ENCODE measurements at regions not wholly inside any gene's neighbourhood (a gene's known extent, or its start where the extent isn't known, plus 50 kb on each side); places are given as distances from the start of the nearest gene placed in this dataset.

DNA sequence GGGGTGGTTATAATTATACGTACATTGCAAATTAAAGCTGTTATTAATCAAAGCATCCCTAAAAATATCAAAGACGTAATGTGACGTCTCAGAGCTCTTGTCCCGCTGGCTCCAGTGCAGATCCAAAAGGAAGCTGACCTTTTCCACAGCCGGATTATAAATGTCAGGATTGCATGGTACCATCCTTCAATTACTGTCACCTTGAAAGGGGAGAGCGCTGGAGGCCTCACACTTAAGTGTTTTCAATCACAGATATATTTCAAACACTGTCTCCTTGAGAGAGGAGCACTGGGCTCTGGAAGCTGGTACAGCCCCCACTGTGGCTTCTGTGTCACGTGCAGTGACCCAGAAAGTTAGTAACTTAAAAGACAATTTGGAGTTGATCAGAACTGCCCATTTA, 94.2 kb downstream of the AIPL1 start:
- 1% methylated on average over 7 of the region's 7 CpGs for WGBS (ENCODE audit: insufficient coverage, low coverage, missing lambda C conversion rate)
- H3K4me3 ChIP-seq = no peak overlapping the region
- H3K9me1 ChIP-seq (ENCODE audit: control insufficient read depth, insufficient read depth, low read length) = no peaks in the 10 kb centered on the region
- DNase-seq (ENCODE audit: extremely low read depth in 1 of 4, low spot score in 3 of 4) (no peak), FAIRE-seq (no peak), ATAC-seq (no peak)
- in situ Hi-C loops (cut with MboI) (no loop called here), intact Hi-C loops (cut with micrococcal nuclease) (no loop called here)
- no peak overlapping the region for H3K9ac ChIP-seq (ENCODE audit: insufficient read depth in 1 of 2, low read depth in 2 of 2, low read length in 2 of 2)
- no peaks in the 10 kb centered on the region for H3K27me3 ChIP-seq (ENCODE audit: control insufficient read depth in 2 of 2, insufficient read depth in 2 of 2, low read length in 2 of 2)
- ChIA-PET CTCF (ENCODE audit: low intra/inter-chr PET ratio) (no interaction called here), POLR2A (no interaction called here)
- H3K36me3 ChIP-seq (ENCODE audit: control insufficient read depth, insufficient read depth, low read length) = no peaks in the 10 kb centered on the region
- H3K27ac ChIP-seq (ENCODE audit: extremely low read depth, low read depth, low read length) = no peak overlapping the region
- H4K20me1 ChIP-seq (replicated peaks; ENCODE audit: control insufficient read depth, insufficient read depth, low read length) = no peaks in the 10 kb centered on the region
- no peaks in the 10 kb centered on the region for H3K79me2 ChIP-seq (ENCODE audit: control insufficient read depth, insufficient read depth, low read length)
- H3K4me1 ChIP-seq (replicated peaks in 1 of 2; ENCODE audit: control insufficient read depth in 2 of 2, insufficient read depth in 2 of 2, low read length in 2 of 2) = no peaks in the 10 kb centered on the region
- no peak overlapping the region for H3K4me2 ChIP-seq (ENCODE audit: insufficient read depth, low read length)
- no TSS peak for BruUV-seq (replicated peaks)
- H3K9me3 ChIP-seq (replicated peaks; ENCODE audit: control insufficient read depth, insufficient read depth, low read depth, low read length) = no peaks in the 10 kb centered on the region
- H2AFZ ChIP-seq (ENCODE audit: low read depth, low read length) = no peak overlapping the region
- TF ChIP-seq XRCC3 (IDR thresholded peaks at IDR 0.05) = no peak
- TF ChIP-seq, protein P1, sequence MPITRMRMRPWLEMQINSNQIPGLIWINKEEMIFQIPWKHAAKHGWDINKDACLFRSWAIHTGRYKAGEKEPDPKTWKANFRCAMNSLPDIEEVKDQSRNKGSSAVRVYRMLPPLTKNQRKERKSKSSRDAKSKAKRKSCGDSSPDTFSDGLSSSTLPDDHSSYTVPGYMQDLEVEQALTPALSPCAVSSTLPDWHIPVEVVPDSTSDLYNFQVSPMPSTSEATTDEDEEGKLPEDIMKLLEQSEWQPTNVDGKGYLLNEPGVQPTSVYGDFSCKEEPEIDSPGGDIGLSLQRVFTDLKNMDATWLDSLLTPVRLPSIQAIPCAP (CRISPR knock-in tag; IDR thresholded peaks at IDR 0.05; ENCODE audit: borderline replicate concordance) = no peak
- TF ChIP-seq, protein P2, sequence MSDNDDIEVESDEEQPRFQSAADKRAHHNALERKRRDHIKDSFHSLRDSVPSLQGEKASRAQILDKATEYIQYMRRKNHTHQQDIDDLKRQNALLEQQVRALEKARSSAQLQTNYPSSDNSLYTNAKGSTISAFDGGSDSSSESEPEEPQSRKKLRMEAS (CRISPR knock-in tag; IDR thresholded peaks at IDR 0.05) = no peak
- TF ChIP-seq NR2F6 (CRISPR knock-in tag; IDR thresholded peaks at IDR 0.05) = no peak
- TF ChIP-seq, protein P3, sequence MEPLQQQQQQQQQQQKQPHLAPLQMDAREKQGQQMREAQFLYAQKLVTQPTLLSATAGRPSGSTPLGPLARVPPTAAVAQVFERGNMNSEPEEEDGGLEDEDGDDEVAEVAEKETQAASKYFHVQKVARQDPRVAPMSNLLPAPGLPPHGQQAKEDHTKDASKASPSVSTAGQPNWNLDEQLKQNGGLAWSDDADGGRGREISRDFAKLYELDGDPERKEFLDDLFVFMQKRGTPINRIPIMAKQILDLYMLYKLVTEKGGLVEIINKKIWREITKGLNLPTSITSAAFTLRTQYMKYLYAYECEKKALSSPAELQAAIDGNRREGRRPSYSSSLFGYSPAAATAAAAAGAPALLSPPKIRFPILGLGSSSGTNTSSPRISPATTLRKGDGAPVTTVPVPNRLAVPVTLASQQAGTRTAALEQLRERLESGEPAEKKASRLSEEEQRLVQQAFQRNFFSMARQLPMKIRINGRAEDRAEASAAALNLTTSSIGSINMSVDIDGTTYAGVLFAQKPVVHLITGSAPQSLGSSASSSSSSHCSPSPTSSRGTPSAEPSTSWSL (CRISPR knock-in tag; IDR thresholded peaks at IDR 0.05; ENCODE audit: borderline replicate concordance) = no peak
- TF ChIP-seq DDX20 (tag; IDR thresholded peaks at IDR 0.05; ENCODE audit: low read depth) = no peak
- no peak for TF ChIP-seq ATF1 (CRISPR knock-in tag; IDR thresholded peaks at IDR 0.05)
- TF ChIP-seq ATF1 (tag; IDR thresholded peaks at IDR 0.05) = no peak
- no peak for TF ChIP-seq FOXJ2 (tag; IDR thresholded peaks at IDR 0.05)
- TF ChIP-seq ZNF174 (CRISPR knock-in tag; IDR thresholded peaks at IDR 0.05) = no peak
- TF ChIP-seq KDM4B (IDR thresholded peaks at IDR 0.05; ENCODE audit: borderline replicate concordance in 2 of 2, low read depth in 1 of 2) = no peak
- no peak for TF ChIP-seq MCM7 (IDR thresholded peaks at IDR 0.05)
- TF ChIP-seq, protein P4, sequence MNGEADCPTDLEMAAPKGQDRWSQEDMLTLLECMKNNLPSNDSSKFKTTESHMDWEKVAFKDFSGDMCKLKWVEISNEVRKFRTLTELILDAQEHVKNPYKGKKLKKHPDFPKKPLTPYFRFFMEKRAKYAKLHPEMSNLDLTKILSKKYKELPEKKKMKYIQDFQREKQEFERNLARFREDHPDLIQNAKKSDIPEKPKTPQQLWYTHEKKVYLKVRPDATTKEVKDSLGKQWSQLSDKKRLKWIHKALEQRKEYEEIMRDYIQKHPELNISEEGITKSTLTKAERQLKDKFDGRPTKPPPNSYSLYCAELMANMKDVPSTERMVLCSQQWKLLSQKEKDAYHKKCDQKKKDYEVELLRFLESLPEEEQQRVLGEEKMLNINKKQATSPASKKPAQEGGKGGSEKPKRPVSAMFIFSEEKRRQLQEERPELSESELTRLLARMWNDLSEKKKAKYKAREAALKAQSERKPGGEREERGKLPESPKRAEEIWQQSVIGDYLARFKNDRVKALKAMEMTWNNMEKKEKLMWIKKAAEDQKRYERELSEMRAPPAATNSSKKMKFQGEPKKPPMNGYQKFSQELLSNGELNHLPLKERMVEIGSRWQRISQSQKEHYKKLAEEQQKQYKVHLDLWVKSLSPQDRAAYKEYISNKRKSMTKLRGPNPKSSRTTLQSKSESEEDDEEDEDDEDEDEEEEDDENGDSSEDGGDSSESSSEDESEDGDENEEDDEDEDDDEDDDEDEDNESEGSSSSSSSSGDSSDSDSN (IDR thresholded peaks at IDR 0.05; ENCODE audit: borderline replicate concordance in 1 of 2, low read depth in 2 of 2, low read length in 2 of 2) = no peak
- TF ChIP-seq, protein P5, sequence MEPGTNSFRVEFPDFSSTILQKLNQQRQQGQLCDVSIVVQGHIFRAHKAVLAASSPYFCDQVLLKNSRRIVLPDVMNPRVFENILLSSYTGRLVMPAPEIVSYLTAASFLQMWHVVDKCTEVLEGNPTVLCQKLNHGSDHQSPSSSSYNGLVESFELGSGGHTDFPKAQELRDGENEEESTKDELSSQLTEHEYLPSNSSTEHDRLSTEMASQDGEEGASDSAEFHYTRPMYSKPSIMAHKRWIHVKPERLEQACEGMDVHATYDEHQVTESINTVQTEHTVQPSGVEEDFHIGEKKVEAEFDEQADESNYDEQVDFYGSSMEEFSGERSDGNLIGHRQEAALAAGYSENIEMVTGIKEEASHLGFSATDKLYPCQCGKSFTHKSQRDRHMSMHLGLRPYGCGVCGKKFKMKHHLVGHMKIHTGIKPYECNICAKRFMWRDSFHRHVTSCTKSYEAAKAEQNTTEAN (CRISPR knock-in tag; IDR thresholded peaks at IDR 0.05) = no peak
- TF ChIP-seq TBP (optimal IDR thresholded peaks at IDR 0.05; ENCODE audit: low read depth, low read length) = no peak
- TF ChIP-seq NFRKB (IDR thresholded peaks at IDR 0.05; ENCODE audit: low read depth) = no peak
- no peak for TF ChIP-seq DACH1 (IDR thresholded peaks at IDR 0.05; ENCODE audit: partially characterized antibody)
- no peak for TF ChIP-seq EP400 (IDR thresholded peaks at IDR 0.05)
- TF ChIP-seq HDAC1 (IDR thresholded peaks at IDR 0.05) = no peak
- no peak for TF ChIP-seq ZNF165 (CRISPR knock-in tag; IDR thresholded peaks at IDR 0.05; ENCODE audit: borderline replicate concordance)

All from K562 (cell line).